HepG2 (cell line): ENCODE measurements at regions not wholly inside any gene's neighbourhood (a gene's known extent, or its start where the extent isn't known, plus 50 kb on each side); places are given as distances from the start of the nearest gene placed in this dataset.

Experiments
- ARNTL ChIP-seq: sonication (generic); formaldehyde crosslinking; IDR thresholded peaks from 2 replicates; pipeline ENCODE4 v1.4.0; 2020; ENCODE audit warnings: mild to moderate bottlenecking, missing genetic modification reagents
- BCLAF1 ChIP-seq: fragments of 450-650 bp; IDR thresholded peaks from 2 replicates; pipeline ENCODE4 v1.6.1; 2017; ENCODE audit warnings: mild to moderate bottlenecking
- HNF4G ChIP-seq, 2 experiments: sonication (generic) in 1 of 2; formaldehyde crosslinking in 1 of 2; IDR thresholded peaks; 2 replicates each; pipeline versions ENCODE4 v1.4.0 to v1.6.1; 2011 to 2020; ENCODE audit warnings: borderline replicate concordance in 2 of 2, low read depth in 2 of 2, mild to moderate bottlenecking in 2 of 2, low read length in 1 of 2, missing genetic modification reagents in 1 of 2, moderate library complexity in 1 of 2
- ISX ChIP-seq: sonication (generic); formaldehyde crosslinking; conservative IDR thresholded peaks from 2 replicates; pipeline ENCODE4 v1.5.0; 2020; ENCODE audit warnings: missing genetic modification reagents
- PRDM15 ChIP-seq: sonication (generic); formaldehyde crosslinking; IDR thresholded peaks from 2 replicates; pipeline ENCODE4 v1.4.0; 2020; ENCODE audit warnings: missing genetic modification reagents
- REPIN1 ChIP-seq: sonication (generic); formaldehyde crosslinking; IDR thresholded peaks from 2 replicates; pipeline ENCODE4 v1.8.0; 2022; ENCODE audit warnings: missing genetic modification reagents, low read depth, mild to moderate bottlenecking, borderline replicate concordance
- SETDB1 ChIP-seq: sonication (generic); formaldehyde crosslinking; IDR thresholded peaks from 2 replicates; pipeline ENCODE4 v1.5.1; 2020; ENCODE audit warnings: missing genetic modification reagents, mild to moderate bottlenecking, borderline replicate concordance
- TFAP4 ChIP-seq: sonication (generic); IDR thresholded peaks from 2 replicates; pipeline ENCODE4 v1.6.1; 2016; ENCODE audit warnings: low read depth, borderline replicate concordance

- TF ChIP-seq SETDB1: no peak
- no peak for TF ChIP-seq REPIN1 (CRISPR knock-in tag)
- TF ChIP-seq PRDM15 (CRISPR knock-in tag): no peak
- TF ChIP-seq ISX (CRISPR knock-in tag): no peak
- TF ChIP-seq TFAP4: no peak
- no peak for TF ChIP-seq HNF4G (IDR thresholded peaks at IDR 0.05; ENCODE audit: borderline replicate concordance, low read depth, low read length)
- no peak for TF ChIP-seq HNF4G (CRISPR knock-in tag; IDR thresholded peaks at IDR 0.05; ENCODE audit: borderline replicate concordance, low read depth)
- no peak for TF ChIP-seq ARNTL (CRISPR knock-in tag)
- TF ChIP-seq BCLAF1: no peak
Observed at GRCh38 chr1:65679773-65680172, 112.9 kb upstream of the PDE4B start (continued).
